ENCODE measurements at regions not wholly inside any gene's neighbourhood (a gene's known extent, or its start where the extent isn't known, plus 50 kb on each side); places are given as distances from the start of the nearest gene placed in this dataset.

GRCh38 chr1:115404911-115405310 is 66.9 kb upstream of the NGF start:
- no peak overlapping the region for H4K91ac ChIP-seq (ENCODE audit: insufficient read depth, low read depth, low read length)
- dilution Hi-C loops (cut with HindIII; ENCODE audit: low sequenced_read_pairs, unreplicated experiment) (no loop called here), intact Hi-C loops (cut with micrococcal nuclease) (no loop called here), in situ Hi-C loops (cut with MboI; ENCODE audit: low sequenced_read_pairs) (no loop called here)
- no peaks in the 10 kb centered on the region for H3K79me1 ChIP-seq (ENCODE audit: low read depth in 1 of 2, low read length in 2 of 2)
- H3K9me1 ChIP-seq (ENCODE audit: insufficient read depth, low read length) = no peaks in the 10 kb centered on the region
- H3K36me3 ChIP-seq (ENCODE audit: control insufficient read depth, insufficient read depth, low read length) = no peaks in the 10 kb centered on the region
- no peak overlapping the region for H3K18ac ChIP-seq (ENCODE audit: low read depth, low read length)
- H3K27me3 ChIP-seq (ENCODE audit: control insufficient read depth, insufficient read depth, low read length) = no peaks in the 10 kb centered on the region
- no peak overlapping the region for H3K4ac ChIP-seq (ENCODE audit: low read depth, low read length)
- H2AFZ ChIP-seq (replicated peaks; ENCODE audit: low read length, poor library complexity) = no peak overlapping the region
- no peak overlapping the region for H3K23ac ChIP-seq (ENCODE audit: low read depth, low read length)
- H4K8ac ChIP-seq (ENCODE audit: low read depth in 2 of 2, low read length in 2 of 2) = no peak overlapping the region
- ATAC-seq (ENCODE audit: low read depth) = no peak
- TF ChIP-seq MAFK (IDR thresholded peaks at IDR 0.05; ENCODE audit: low read depth, low read length) (no peak), MXI1 (IDR thresholded peaks at IDR 0.05; ENCODE audit: borderline replicate concordance, low read depth, low read length) (no peak), RCOR1 (IDR thresholded peaks at IDR 0.05; ENCODE audit: insufficient replicate concordance, low read length) (no peak), CEBPB (IDR thresholded peaks at IDR 0.05; ENCODE audit: low read depth, low read length) (no peak), RFX5 (IDR thresholded peaks at IDR 0.05; ENCODE audit: low read depth, low read length) (no peak), CHD1 (IDR thresholded peaks at IDR 0.05; ENCODE audit: low read depth, low read length) (no peak)
- H3K27ac ChIP-seq (ENCODE audit: insufficient read depth, low read length) = no peak overlapping the region
- WGBS, 2 experiments (ENCODE audit: extremely low coverage in 2 of 2, insufficient read length in 1 of 2) = no CpG with 5 or more reads among the region's 2 CpGs
- ChIA-PET POLR2A (ENCODE audit: unreplicated experiment) (no interaction called here), CTCF (no interaction called here)
- no peak overlapping the region for H2BK5ac ChIP-seq (ENCODE audit: low read depth, low read length, poor library complexity, severe bottlenecking)
- no peaks in the 10 kb centered on the region for H4K20me1 ChIP-seq (ENCODE audit: insufficient read depth, low read length)
- H3K4me1 ChIP-seq (ENCODE audit: control insufficient read depth, insufficient read depth, low read length) = peaks cover 2% of the 10 kb centered on the region
- BruUV-seq (replicated peaks) = no TSS peak
- H3K14ac ChIP-seq (replicated peaks; ENCODE audit: low read depth, low read length) = no peak overlapping the region
- no peak overlapping the region for H3K9ac ChIP-seq (ENCODE audit: low read depth, low read length)
- no peak overlapping the region for H2AK5ac ChIP-seq (ENCODE audit: low read depth, low read length)
- no peak overlapping the region for H3K4me3 ChIP-seq (ENCODE audit: insufficient read depth, low read depth, low read length)
- no peak overlapping the region for H2BK15ac ChIP-seq (ENCODE audit: low read depth, low read length)
- H3K9me3 ChIP-seq (ENCODE audit: control insufficient read depth, insufficient read depth, low read length) = peaks cover 5% of the 10 kb centered on the region; the same call in 1 of the 2 replicates
- H2AK9ac ChIP-seq (replicated peaks; ENCODE audit: low read depth, low read length, poor library complexity) = no peak overlapping the region
- no peak for DNase-seq
- no peak overlapping the region for H2BK20ac ChIP-seq (ENCODE audit: low read depth, low read length)
- no peak overlapping the region for H3K4me2 ChIP-seq (ENCODE audit: low read depth, low read length)
- no peak overlapping the region for H2BK120ac ChIP-seq (ENCODE audit: low read depth, low read length)
- H4K5ac ChIP-seq (ENCODE audit: low read depth, low read length) = no peak overlapping the region
- no peak overlapping the region for H3K56ac ChIP-seq (ENCODE audit: extremely low read depth, insufficient read depth, low read length)

Measured in IMR-90 (cell line).